ENCODE measurements at regions not wholly inside any gene's neighbourhood (a gene's known extent, or its start where the extent isn't known, plus 50 kb on each side); places are given as distances from the start of the nearest gene placed in this dataset.

DNA sequence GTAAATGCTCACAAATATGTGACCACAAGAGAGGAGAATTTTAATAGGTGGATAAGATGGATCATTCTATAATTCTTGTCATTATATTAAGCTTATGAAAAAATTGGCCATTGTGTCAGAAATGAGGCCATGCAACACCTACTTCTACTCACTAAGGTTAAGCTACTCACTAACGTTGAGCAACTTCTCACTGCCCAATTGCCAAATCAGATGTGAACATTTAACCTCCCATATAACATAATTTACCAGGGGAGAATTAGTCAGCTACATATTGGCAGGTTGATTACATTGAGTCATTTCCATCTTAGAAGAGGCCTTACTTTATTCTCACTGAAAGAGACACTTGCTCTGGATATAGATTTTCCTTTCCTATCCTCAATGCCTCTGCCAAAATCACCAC lies 211.2 kb upstream of the DGKB start:
- TF ChIP-seq, protein P1, sequence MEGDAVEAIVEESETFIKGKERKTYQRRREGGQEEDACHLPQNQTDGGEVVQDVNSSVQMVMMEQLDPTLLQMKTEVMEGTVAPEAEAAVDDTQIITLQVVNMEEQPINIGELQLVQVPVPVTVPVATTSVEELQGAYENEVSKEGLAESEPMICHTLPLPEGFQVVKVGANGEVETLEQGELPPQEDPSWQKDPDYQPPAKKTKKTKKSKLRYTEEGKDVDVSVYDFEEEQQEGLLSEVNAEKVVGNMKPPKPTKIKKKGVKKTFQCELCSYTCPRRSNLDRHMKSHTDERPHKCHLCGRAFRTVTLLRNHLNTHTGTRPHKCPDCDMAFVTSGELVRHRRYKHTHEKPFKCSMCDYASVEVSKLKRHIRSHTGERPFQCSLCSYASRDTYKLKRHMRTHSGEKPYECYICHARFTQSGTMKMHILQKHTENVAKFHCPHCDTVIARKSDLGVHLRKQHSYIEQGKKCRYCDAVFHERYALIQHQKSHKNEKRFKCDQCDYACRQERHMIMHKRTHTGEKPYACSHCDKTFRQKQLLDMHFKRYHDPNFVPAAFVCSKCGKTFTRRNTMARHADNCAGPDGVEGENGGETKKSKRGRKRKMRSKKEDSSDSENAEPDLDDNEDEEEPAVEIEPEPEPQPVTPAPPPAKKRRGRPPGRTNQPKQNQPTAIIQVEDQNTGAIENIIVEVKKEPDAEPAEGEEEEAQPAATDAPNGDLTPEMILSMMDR (IDR thresholded peaks at IDR 0.05): no peak
- no peak for TF ChIP-seq POLR2AphosphoS5 (IDR thresholded peaks at IDR 0.05)
- TF ChIP-seq POLR2A (IDR thresholded peaks at IDR 0.05): no peak
- no peak for TF ChIP-seq EP300 (IDR thresholded peaks at IDR 0.05)
